Fibroblast of gingiva (primary cell): ENCODE measurements at regions not wholly inside any gene's neighbourhood (a gene's known extent, or its start where the extent isn't known, plus 50 kb on each side); places are given as distances from the start of the nearest gene placed in this dataset.
"Not testable (repeated sequence)": the region's sequence is repeated elsewhere in the genome, so short reads cannot be mapped to it uniquely, and the experiment has no call there.

ENCODE experiments used
- DNase-seq: peaks from one replicate; pipeline ENCODE4 v3.0.0-alpha.2; 2011; ENCODE audit warnings: low read depth

GRCh38 chr14:48260394-48261295 is 585.2 kb upstream of the MDGA2 start:
- not testable (repeated sequence) for DNase-seq

- DNase-seq, result not testable (repeated sequence)
These were observed 584.5 kb upstream of the MDGA2 start for GRCh38 chr14:48259876-48260275.

GRCh38 chr14:48259232-48259631 is 583.8 kb upstream of the MDGA2 start:
- DNase-seq, result not testable (repeated sequence)

- not testable (repeated sequence) for DNase-seq
These were observed 583.3 kb upstream of the MDGA2 start for GRCh38 chr14:48258703-48259102.

GRCh38 chr14:48253020-48253419 is 577.6 kb upstream of the MDGA2 start:
- no peak for DNase-seq

- DNase-seq, result no peak
These were observed 575.9 kb upstream of the MDGA2 start for GRCh38 chr14:48251290-48251689.

- no peak for DNase-seq
These were observed 575.2 kb upstream of the MDGA2 start for GRCh38 chr14:48250575-48250974.

- no peak for DNase-seq
These were observed 572.6 kb upstream of the MDGA2 start for GRCh38 chr14:48247977-48248376.

- no peak for DNase-seq
These were observed 568.5 kb upstream of the MDGA2 start for GRCh38 chr14:48243900-48244299.

- no peak for DNase-seq
These were observed 553.7 kb upstream of the MDGA2 start for GRCh38 chr14:48229091-48229490.

- no peak for DNase-seq
These were observed 518.5 kb upstream of the MDGA2 start for GRCh38 chr14:48193893-48194292.

- not testable (repeated sequence) for DNase-seq
These were observed 474.2 kb upstream of the MDGA2 start for GRCh38 chr14:48149624-48150023.

GRCh38 chr14:48140804-48141203 is 465.4 kb upstream of the MDGA2 start:
- DNase-seq, result no peak

GRCh38 chr14:48129472-48129871 is 454.1 kb upstream of the MDGA2 start:
- DNase-seq, result no peak

- no peak for DNase-seq
These were observed 452.3 kb upstream of the MDGA2 start for GRCh38 chr14:48127674-48128073.

- no peak for DNase-seq
These were observed 450.2 kb upstream of the MDGA2 start for GRCh38 chr14:48125654-48126053.

- DNase-seq, result no peak
These were observed 438.3 kb upstream of the MDGA2 start for GRCh38 chr14:48113713-48114112.

GRCh38 chr14:48111151-48111550 is 435.7 kb upstream of the MDGA2 start:
- no peak for DNase-seq

GRCh38 chr14:48107646-48108045 is 432.2 kb upstream of the MDGA2 start:
- no peak for DNase-seq

GRCh38 chr14:48096897-48097296 is 421.5 kb upstream of the MDGA2 start:
- DNase-seq, result no peak

GRCh38 chr14:48086516-48086915 is 411.1 kb upstream of the MDGA2 start:
- no peak for DNase-seq

- DNase-seq, result no peak
These were observed 400.1 kb upstream of the MDGA2 start for GRCh38 chr14:48075487-48075886.

- DNase-seq, result no peak
These were observed 377.6 kb upstream of the MDGA2 start for GRCh38 chr14:48052973-48053372.

- no peak for DNase-seq
These were observed 360.4 kb upstream of the MDGA2 start for GRCh38 chr14:48035836-48036235.
